Neural cell (in vitro differentiated cells): ENCODE measurements at regions not wholly inside any gene's neighbourhood (a gene's known extent, or its start where the extent isn't known, plus 50 kb on each side); places are given as distances from the start of the nearest gene placed in this dataset.
"Not testable (repeated sequence)": the region's sequence is repeated elsewhere in the genome, so short reads cannot be mapped to it uniquely, and the experiment has no call there.

Experiments used
- CTCF ChIP-seq: fragments of 450-650 bp; IDR thresholded peaks from 2 replicates; pipeline ENCODE4 v1.5.1; 2014; ENCODE audit warnings: antibody characterized with exemption, mild to moderate bottlenecking, moderate library complexity; ENCODE audit not compliant: poor library complexity, severe bottlenecking
- EP300 ChIP-seq: fragments of 450-650 bp; conservative IDR thresholded peaks from 2 replicates; pipeline ENCODE4 v1.6.1; 2014; ENCODE audit warnings: antibody characterized with exemption, mild to moderate bottlenecking, moderate library complexity; ENCODE audit not compliant: poor library complexity, severe bottlenecking
- EZH2 ChIP-seq: fragments of 200-600, 300-800 bp; shearing (Covaris generic), sonication (generic); IDR thresholded peaks from 2 replicates; pipeline ENCODE4 v1.6.1; 2014; ENCODE audit warnings: antibody characterized with exemption, low read length, borderline replicate concordance, mild to moderate bottlenecking; ENCODE audit not compliant: insufficient read depth, poor library complexity, severe bottlenecking
- MXI1 ChIP-seq: fragments of 450-650 bp; conservative IDR thresholded peaks from 2 replicates; pipeline ENCODE4 v1.6.1; 2014; ENCODE audit warnings: antibody characterized with exemption, mild to moderate bottlenecking; ENCODE audit not compliant: poor library complexity, severe bottlenecking
- POLR2AphosphoS5 ChIP-seq: IDR thresholded peaks from 2 replicates; pipeline ENCODE4 v1.6.1; 2012
- RAD21 ChIP-seq: fragments of 450-650 bp; conservative IDR thresholded peaks from 2 replicates; pipeline ENCODE4 v1.6.1; 2014; ENCODE audit warnings: antibody characterized with exemption, mild to moderate bottlenecking, moderate library complexity
- REST ChIP-seq: IDR thresholded peaks from 2 replicates; pipeline ENCODE4 v1.6.1; 2012; ENCODE audit warnings: borderline replicate concordance
- SMC3 ChIP-seq: fragments of 450-650 bp; conservative IDR thresholded peaks from 2 replicates; pipeline ENCODE4 v1.6.1; 2014; ENCODE audit warnings: antibody characterized with exemption, mild to moderate bottlenecking, moderate library complexity; ENCODE audit not compliant: poor library complexity
- TAF1 ChIP-seq: IDR thresholded peaks from 2 replicates; pipeline ENCODE4 v1.6.1; 2012; ENCODE audit warnings: low read depth

GRCh38 chr10:10074847-10075246 is 942.8 kb upstream of the CELF2 start:
- TF ChIP-seq CTCF, POLR2AphosphoS5, EZH2, EP300, REST, RAD21, MXI1, TAF1, SMC3: not testable (repeated sequence)
